Hindlimb muscle (tissue), 1 donor: ENCODE measurements at regions not wholly inside any gene's neighbourhood (a gene's known extent, or its start where the extent isn't known, plus 50 kb on each side); places are given as distances from the start of the nearest gene placed in this dataset.
A peak's percentile ranks its signal among the peaks of the same experiment; 100 is the strongest.

ENCODE experiments used
- DNase-seq: peaks from one replicate; pipeline ENCODE4 v3.0.0-alpha.2; 2013

- DNase-seq: peak; percentile 39
Measured at GRCh38 chr9:20197976-20198685, 409.3 kb upstream of the SLC24A2 start.

GRCh38 chr9:20191228-20191840, 402.5 kb upstream of the SLC24A2 start:
- no peak for DNase-seq

- DNase-seq: no peak
Measured at GRCh38 chr9:20189871-20190270, 401.0 kb upstream of the SLC24A2 start.

- no peak for DNase-seq
Measured at GRCh38 chr9:20188616-20189369, 400.0 kb upstream of the SLC24A2 start.

GRCh38 chr9:20187318-20187717, 398.5 kb upstream of the SLC24A2 start:
- no peak for DNase-seq

- DNase-seq: no peak
Measured at GRCh38 chr9:20186823-20187222, 398.0 kb upstream of the SLC24A2 start.

GRCh38 chr9:20186231-20186630, 397.4 kb upstream of the SLC24A2 start:
- DNase-seq: no peak

GRCh38 chr9:20184541-20184940, 395.7 kb upstream of the SLC24A2 start:
- DNase-seq: no peak

- DNase-seq: no peak
Measured at GRCh38 chr9:20178679-20179078, 389.8 kb upstream of the SLC24A2 start.

GRCh38 chr9:20178197-20178596, 389.4 kb upstream of the SLC24A2 start:
- DNase-seq: no peak

GRCh38 chr9:20170122-20170521, 381.3 kb upstream of the SLC24A2 start:
- no peak for DNase-seq

GRCh38 chr9:20152151-20152725, 363.4 kb upstream of the SLC24A2 start:
- DNase-seq: no peak

GRCh38 chr9:20148416-20148815, 359.6 kb upstream of the SLC24A2 start:
- no peak for DNase-seq

GRCh38 chr9:20144197-20144596, 355.4 kb upstream of the SLC24A2 start:
- DNase-seq: no peak

- DNase-seq: no peak
Measured at GRCh38 chr9:20139763-20140290, 351.0 kb upstream of the SLC24A2 start.

- DNase-seq: no peak
Measured at GRCh38 chr9:20138841-20139240, 350.0 kb upstream of the SLC24A2 start.

- no peak for DNase-seq
Measured at GRCh38 chr9:20138116-20138515, 349.3 kb upstream of the SLC24A2 start.

GRCh38 chr9:20137425-20137824, 348.6 kb upstream of the SLC24A2 start:
- no peak for DNase-seq

- no peak for DNase-seq
Measured at GRCh38 chr9:20135119-20135697, 346.4 kb upstream of the SLC24A2 start.

GRCh38 chr9:20125727-20126126, 336.9 kb upstream of the SLC24A2 start:
- no peak for DNase-seq

GRCh38 chr9:20119566-20119965, 330.7 kb upstream of the SLC24A2 start:
- DNase-seq: no peak

- DNase-seq: no peak
Measured at GRCh38 chr9:20117986-20118385, 329.1 kb upstream of the SLC24A2 start.

- no peak for DNase-seq
Measured at GRCh38 chr9:20117482-20117881, 328.6 kb upstream of the SLC24A2 start.
